NCI-H2029 (cell line): ENCODE measurements at regions not wholly inside any gene's neighbourhood (a gene's known extent, or its start where the extent isn't known, plus 50 kb on each side); places are given as distances from the start of the nearest gene placed in this dataset.

Source experiments
- DNase-seq: peaks from one replicate; lab custom pipeline; 2025; lab: John Stamatoyannopoulos, UW

GRCh38 chr7:25812086-25812850 is 339.7 kb upstream of the NFE2L3 start:
- no peak for DNase-seq

GRCh38 chr7:25813381-25813780 is 338.6 kb upstream of the NFE2L3 start:
- no peak for DNase-seq

DNA sequence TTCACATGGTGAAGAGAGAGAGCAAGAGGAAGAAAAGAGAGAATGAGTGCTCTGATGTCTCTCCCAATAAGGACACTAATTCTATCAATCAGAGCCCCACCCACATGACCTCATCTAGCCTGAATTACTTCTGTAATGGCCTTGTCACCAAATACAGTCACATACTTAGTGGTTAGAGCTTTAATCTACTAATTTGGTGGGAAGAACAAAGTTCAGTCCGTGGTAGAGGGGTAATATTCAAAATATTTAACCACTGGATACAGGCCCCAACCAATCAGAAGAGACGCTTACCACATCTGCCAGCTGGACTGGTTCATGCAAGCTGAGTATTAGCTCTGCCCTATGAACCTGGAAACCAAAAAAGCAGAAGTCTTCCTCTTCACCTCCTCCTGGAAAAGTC is 336.3 kb upstream of the NFE2L3 start:
- no peak for DNase-seq

DNA sequence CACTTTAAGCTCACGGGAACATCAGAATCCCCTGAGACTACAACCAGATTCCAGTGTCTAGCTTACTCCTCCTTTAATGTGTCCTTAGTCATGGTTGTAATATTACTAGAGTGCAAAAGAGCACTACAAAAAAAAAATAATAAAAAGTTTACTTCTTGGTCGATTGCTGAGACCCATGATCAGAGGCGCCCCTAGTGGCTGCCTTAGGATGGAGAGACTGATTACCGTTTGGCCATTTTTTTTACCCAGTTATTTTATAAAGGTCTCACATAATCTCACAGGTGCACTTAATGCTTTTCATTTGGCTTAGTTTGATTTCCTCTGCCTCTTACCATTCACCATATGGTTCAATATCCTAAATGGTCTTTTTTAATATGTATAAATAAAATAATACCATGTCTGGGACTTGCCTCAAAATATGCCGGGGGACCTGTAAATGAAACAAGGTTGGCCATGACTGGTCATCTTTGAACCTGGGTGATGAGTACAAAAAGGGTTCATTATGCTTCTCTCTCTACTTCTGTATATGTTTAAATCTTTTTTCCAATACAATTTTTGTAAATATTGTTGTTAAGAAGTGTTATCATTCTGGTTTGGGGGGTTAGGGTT is 331.5 kb upstream of the NFE2L3 start:
- no peak for DNase-seq

DNA sequence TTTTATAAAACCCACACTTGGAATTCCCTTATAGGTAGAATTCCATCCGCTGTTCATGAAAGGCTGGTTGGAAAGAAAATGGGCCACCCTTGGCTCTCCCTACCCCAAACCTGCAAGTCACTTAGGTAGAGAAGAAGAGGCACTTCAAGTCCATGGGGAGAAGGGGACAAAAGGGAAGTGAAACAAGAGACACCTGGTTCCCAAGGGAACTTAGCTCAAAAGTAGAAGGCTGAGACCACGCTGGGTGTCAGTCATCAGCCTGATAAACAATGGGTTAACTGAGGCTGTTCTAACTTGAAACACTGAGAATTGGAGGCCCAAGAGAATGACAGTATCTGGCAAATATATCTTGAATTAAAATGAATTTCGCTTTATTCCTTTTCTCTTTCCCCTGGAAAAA is 330.8 kb upstream of the NFE2L3 start:
- DNase-seq: no peak

- DNase-seq: no peak
Measured at GRCh38 chr7:25822823-25823222, 329.2 kb upstream of the NFE2L3 start.

DNA sequence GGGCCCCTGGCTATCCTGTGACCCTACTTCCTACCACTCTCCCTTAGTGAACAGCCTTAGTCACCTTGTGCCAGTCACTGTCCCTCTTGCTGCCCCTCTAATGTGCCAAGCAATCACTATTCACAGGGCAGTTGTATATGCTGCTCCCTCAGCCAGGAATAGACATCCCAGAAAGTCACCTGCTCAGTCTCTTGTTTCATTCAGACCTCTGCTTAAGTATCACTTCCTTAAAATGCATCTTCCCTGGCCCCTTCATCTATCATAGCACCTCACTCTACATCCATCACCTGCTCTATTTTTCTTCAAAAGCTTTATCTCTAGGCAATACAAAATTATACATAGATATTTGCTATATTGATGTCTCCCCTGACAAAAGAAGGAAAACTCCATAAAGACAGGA is 328.4 kb upstream of the NFE2L3 start:
- DNase-seq: no peak

GRCh38 chr7:25828468-25828867 is 323.5 kb upstream of the NFE2L3 start:
- no peak for DNase-seq

- DNase-seq: no peak
Measured at GRCh38 chr7:25829663-25830062, 322.3 kb upstream of the NFE2L3 start.

DNA sequence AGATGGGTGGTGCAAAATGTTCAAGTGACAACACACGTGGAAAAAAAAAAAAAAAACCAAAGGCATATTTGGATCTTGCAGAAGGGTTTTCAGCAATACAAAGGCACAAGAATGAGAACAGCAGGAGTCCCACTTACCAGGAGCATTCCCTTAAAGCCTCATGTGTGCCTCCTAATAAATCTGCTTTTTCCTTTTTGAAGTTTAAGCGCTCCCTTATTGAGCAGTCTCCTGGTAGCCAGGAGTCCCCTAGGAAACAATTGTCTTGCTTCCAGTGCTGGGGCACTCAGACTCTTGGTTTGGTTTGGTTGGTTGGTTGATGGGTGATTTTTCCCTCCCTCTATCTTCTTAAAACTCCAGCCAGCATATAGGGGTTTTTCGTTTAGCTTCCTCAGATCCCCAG is 321.8 kb upstream of the NFE2L3 start:
- no peak for DNase-seq

GRCh38 chr7:25831062-25831691 is 320.8 kb upstream of the NFE2L3 start:
- no peak for DNase-seq

- no peak for DNase-seq
Measured at GRCh38 chr7:25831831-25832411, 320.1 kb upstream of the NFE2L3 start.

- no peak for DNase-seq
Measured at GRCh38 chr7:25832456-25832855, 319.5 kb upstream of the NFE2L3 start.

DNA sequence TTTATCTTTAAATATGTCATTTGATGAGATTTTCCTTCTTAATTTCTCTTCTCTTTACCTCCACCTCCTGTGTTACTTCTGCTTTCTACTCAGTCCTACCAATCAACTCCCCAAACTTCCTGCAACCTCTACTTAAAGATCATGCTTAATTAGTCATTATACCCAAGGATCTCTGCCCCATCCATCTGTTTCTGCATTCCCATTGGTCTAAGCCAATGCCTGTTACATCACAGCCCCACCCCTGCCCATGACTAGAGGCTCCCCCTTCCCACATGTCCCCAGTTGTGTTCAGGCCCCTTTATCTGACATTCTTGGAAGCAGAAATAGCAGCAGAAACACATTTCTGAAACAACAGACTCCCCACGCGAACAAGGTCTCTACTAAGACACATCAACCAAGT is 319.1 kb upstream of the NFE2L3 start:
- no peak for DNase-seq

- DNase-seq: no peak
Measured at GRCh38 chr7:25834050-25834449, 317.9 kb upstream of the NFE2L3 start.

- no peak for DNase-seq
Measured at GRCh38 chr7:25835197-25835596, 316.8 kb upstream of the NFE2L3 start.

DNA sequence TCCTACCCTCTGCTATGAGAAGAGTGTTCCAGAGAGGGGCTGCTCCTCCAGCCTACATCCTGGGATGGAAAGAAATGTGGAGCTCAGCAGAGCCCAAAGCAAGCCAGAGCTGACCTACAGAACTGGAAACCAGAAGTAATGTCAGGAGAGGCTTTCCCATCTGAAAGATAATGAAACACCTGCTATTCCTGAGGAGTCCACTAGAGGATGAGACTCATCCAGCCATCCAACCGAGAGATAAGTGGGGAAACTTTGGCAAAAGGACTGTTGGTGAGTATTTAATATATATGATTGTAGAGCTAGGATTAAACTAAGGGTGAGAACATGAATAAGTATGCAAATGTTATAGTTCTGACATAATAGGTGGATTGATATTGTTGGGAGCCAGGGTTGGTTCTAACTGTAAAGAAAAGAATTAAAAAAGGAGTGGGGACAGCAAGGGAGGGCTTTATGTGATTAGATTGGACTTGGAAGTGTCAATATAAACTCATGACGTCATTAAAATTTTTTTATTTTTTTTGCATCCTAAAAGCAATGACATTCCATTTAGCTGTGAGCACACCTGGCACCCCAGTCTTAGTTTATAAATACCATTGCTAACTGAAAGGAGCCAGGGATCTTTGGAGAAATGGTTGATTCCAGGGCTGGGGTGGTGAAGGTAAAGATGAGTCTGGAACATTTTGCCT is 312.8 kb upstream of the NFE2L3 start:
- no peak for DNase-seq

- DNase-seq: no peak
Measured at GRCh38 chr7:25840209-25840792, 311.7 kb upstream of the NFE2L3 start.

DNA sequence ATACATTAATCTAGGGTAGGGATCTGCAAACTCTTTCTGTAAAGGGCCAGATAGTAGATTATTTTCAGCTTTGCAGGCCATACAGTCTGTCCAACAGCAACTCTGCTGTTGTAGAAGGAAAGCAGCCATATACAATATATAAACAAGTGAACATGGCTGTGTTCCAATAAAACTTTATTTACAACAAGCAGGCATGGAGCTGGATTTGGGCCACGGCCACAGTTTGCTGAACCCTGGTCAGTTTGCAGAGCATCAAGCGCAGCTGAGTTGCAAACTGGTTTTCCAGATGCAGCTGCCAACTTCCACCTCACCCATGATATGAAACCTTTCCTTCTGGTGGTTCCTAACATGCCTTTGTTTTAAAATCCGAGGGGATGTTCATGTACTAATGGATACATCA is 310.4 kb upstream of the NFE2L3 start:
- no peak for DNase-seq

DNA sequence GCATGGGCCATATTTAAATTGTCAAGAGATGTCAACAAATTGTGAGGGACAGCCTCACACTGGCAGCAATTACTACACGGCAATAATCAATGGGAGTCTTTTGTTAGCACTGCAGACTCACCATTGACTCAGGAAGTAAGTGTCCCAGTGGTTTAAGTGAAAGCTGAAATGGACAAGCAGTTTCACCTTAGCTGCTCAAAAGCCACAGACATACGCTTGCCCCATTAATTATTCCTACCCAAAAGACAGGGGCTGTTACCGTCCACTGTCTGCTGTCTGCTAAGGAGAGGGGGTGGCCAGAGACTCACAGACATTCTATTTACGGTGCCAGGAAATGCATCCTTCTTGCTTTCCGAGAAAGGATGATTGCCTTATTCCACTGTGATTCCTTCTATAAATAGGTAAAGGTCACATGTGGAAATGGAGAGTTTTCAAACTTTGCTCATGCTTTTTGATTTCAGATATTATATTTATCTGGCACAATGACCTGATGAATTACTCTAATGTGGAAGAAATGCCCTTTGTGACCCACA is 309.7 kb upstream of the NFE2L3 start:
- no peak for DNase-seq

DNA sequence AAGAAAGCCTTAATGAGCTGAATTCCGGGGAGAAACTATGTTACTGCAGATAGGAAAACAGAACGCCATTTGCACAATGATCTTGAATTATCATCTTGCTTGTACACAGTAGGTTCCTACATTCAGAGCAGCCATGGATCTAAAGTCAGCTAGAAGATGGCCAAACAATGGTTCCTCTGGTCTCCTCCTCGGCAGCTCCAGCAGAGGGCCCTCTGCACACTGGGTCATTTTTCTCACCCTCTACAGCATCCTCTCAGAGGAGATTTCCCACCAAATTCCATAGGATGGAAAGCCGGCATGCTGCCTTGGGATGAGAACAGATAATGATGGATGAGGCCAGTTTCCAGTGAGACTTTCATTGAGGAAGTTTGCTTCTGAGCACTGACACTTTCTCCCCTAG is 308.5 kb upstream of the NFE2L3 start:
- DNase-seq: no peak
